Erythroblast (primary cell): ENCODE measurements at regions not wholly inside any gene's neighbourhood (a gene's known extent, or its start where the extent isn't known, plus 50 kb on each side); places are given as distances from the start of the nearest gene placed in this dataset.

Experiments used
- GATA1 ChIP-seq: IDR thresholded peaks from 2 replicates; pipeline ENCODE4 v1.6.1; 2011; ENCODE audit warnings: low read depth, mild to moderate bottlenecking, control low read depth, low read length, moderate library complexity
- POLR2A ChIP-seq: IDR thresholded peaks from 2 replicates; pipeline ENCODE4 v1.6.1; 2011; ENCODE audit warnings: mild to moderate bottlenecking, low read length

- TF ChIP-seq POLR2A (no peak), GATA1 (no peak)
Observed at GRCh38 chr13:76043874-76044273, 407.7 kb downstream of the LMO7 start.
